Vagina (tissue), 2 donors: ENCODE measurements at regions not wholly inside any gene's neighbourhood (a gene's known extent, or its start where the extent isn't known, plus 50 kb on each side); places are given as distances from the start of the nearest gene placed in this dataset.

Experiments
- POLR2A ChIP-seq, 2 donors: fragments of 450-650 bp; IDR thresholded peaks; one replicate each; pipeline ENCODE4 v1.6.1; 2017; ENCODE audit warnings: antibody characterized with exemption in 2 of 2, mild to moderate bottlenecking in 2 of 2, moderate library complexity in 2 of 2
- POLR2AphosphoS5 ChIP-seq, 2 donors: sonication (generic); formaldehyde crosslinking; IDR thresholded peaks; one replicate each; pipeline ENCODE4 v1.9.0; 2017; ENCODE audit warnings: antibody characterized with exemption in 2 of 2, mild to moderate bottlenecking in 2 of 2, low read depth in 1 of 2; ENCODE audit not compliant: insufficient read depth in 1 of 2
- TF ChIP-seq, protein P1 (sequence below), 3 experiments: fragments of 450-650 bp in 2 of 3; fragments of 200-600 bp in 1 of 3; sonication (generic) in 1 of 3; IDR thresholded peaks; one replicate each; pipeline ENCODE4 v1.5.1; 2017 to 2019; ENCODE audit warnings: antibody characterized with exemption in 3 of 3, mild to moderate bottlenecking in 2 of 3, moderate library complexity in 2 of 3

DNA sequence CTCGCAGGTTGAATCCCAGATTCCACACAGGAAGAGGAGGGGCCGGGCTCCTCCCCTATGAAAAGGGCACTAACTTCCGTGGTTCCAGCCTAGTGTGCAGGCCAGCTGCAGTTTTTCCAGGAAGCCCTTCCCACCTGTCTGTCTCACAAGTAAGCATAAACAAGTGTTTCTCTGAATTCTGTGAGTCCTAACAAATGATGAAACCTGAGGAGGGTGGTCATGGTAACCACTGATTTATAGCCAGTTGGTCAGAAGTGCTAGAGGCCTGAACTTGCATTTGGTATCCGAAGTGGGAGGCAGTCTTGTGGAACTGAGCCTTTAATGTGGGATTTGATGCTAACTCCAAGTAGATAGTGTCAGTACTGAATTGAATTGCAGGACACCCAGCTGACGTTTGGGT lies 54.7 kb upstream of the STEAP4 start:
- TF ChIP-seq POLR2A (IDR thresholded peaks at IDR 0.05), result no peak
- TF ChIP-seq, protein P1, sequence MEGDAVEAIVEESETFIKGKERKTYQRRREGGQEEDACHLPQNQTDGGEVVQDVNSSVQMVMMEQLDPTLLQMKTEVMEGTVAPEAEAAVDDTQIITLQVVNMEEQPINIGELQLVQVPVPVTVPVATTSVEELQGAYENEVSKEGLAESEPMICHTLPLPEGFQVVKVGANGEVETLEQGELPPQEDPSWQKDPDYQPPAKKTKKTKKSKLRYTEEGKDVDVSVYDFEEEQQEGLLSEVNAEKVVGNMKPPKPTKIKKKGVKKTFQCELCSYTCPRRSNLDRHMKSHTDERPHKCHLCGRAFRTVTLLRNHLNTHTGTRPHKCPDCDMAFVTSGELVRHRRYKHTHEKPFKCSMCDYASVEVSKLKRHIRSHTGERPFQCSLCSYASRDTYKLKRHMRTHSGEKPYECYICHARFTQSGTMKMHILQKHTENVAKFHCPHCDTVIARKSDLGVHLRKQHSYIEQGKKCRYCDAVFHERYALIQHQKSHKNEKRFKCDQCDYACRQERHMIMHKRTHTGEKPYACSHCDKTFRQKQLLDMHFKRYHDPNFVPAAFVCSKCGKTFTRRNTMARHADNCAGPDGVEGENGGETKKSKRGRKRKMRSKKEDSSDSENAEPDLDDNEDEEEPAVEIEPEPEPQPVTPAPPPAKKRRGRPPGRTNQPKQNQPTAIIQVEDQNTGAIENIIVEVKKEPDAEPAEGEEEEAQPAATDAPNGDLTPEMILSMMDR (IDR thresholded peaks at IDR 0.05), result no peak
- TF ChIP-seq POLR2AphosphoS5 (IDR thresholded peaks at IDR 0.05; ENCODE audit: insufficient read depth in 1 of 2, low read depth in 1 of 2), result no peak
